ENCODE measurements at regions not wholly inside any gene's neighbourhood (a gene's known extent, or its start where the extent isn't known, plus 50 kb on each side); places are given as distances from the start of the nearest gene placed in this dataset.

GRCh38 chr4:1542516-1543320, 136.5 kb upstream of the NKX1-1 start:
- TF ChIP-seq CTCF (conservative IDR thresholded peaks at IDR 0.05) = no peak
- TF ChIP-seq ZFX (IDR thresholded peaks at IDR 0.05) = no peak
- H3K27ac ChIP-seq = peak overlapping the region; percentile 82; the same call in 1 of the 2 replicates

GRCh38 chr4:1542226-1542490, 135.9 kb upstream of the NKX1-1 start:
- TF ChIP-seq CTCF (conservative IDR thresholded peaks at IDR 0.05) (no peak), ZFX (IDR thresholded peaks at IDR 0.05) (no peak)

GRCh38 chr4:1541449-1542225, 135.4 kb upstream of the NKX1-1 start:
- TF ChIP-seq ZFX (IDR thresholded peaks at IDR 0.05) (no peak), CTCF (conservative IDR thresholded peaks at IDR 0.05) (no peak)

More at GRCh38 chr4:1542226-1542490, 135.9 kb upstream of the NKX1-1 start:
- H3K27ac ChIP-seq = peak overlapping the region; percentile 82; the same call in 1 of the 2 replicates

GRCh38 chr4:1540601-1541375, 134.5 kb upstream of the NKX1-1 start:
- peak overlapping the region; percentile 82 for H3K27ac ChIP-seq
- TF ChIP-seq ZFX (IDR thresholded peaks at IDR 0.05) (no peak), CTCF (conservative IDR thresholded peaks at IDR 0.05) (no peak)

More at GRCh38 chr4:1541449-1542225, 135.4 kb upstream of the NKX1-1 start:
- H3K27ac ChIP-seq = peak overlapping the region; percentile 82

GRCh38 chr4:1539859-1540600, 133.8 kb upstream of the NKX1-1 start:
- TF ChIP-seq ZFX (IDR thresholded peaks at IDR 0.05) (no peak), CTCF (conservative IDR thresholded peaks at IDR 0.05) (no peak)
- peak overlapping the region; percentile 82 for H3K27ac ChIP-seq

- no peak overlapping the region for H3K27ac ChIP-seq
- TF ChIP-seq ZFX (IDR thresholded peaks at IDR 0.05) (no peak), CTCF (conservative IDR thresholded peaks at IDR 0.05) (no peak)
Observed at GRCh38 chr4:1538941-1539772, 132.9 kb upstream of the NKX1-1 start.

Data from C4-2B (cell line).